ENCODE measurements at regions not wholly inside any gene's neighbourhood (a gene's known extent, or its start where the extent isn't known, plus 50 kb on each side); places are given as distances from the start of the nearest gene placed in this dataset.

DNA sequence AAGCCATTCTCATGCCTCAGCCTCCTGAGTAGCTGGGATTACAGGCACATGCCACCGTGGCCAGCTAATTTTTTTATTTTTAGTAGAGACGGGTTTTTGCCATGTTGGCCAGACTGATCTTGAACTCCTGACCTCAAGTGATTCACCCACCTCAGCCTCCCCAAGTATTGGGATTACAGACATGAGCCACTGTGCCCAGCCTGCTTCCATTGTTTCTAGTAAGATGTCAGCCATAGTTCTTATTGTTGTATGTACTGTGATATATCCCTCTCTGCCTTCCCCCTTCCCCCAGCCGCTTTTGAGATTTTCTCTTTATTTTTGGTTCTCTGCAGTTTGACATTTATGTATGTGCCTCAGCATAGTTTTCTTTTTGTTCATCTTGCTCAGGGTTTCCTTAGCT is 87.9 kb upstream of the KLF14 start:
- Histone ChIP-seq H3K9me3 (peaks cover 0 to 11% (median 1%) of the 10 kb centered on the region in 4 donors), H3K27me3 (no peaks in the 10 kb centered on the region), H3K4me1 (no peaks in the 10 kb centered on the region), H3K4me3 (no peak overlapping the region), H3K36me3 (no peaks in the 10 kb centered on the region), H3K27ac (no peak overlapping the region)
- intact Hi-C loops (cut with DNase I) = no loop called here
- DNase-seq (no peak), ATAC-seq (no peak)
- no peak for TF ChIP-seq POLR2A (IDR thresholded peaks at IDR 0.05)
- TF ChIP-seq, protein P1, sequence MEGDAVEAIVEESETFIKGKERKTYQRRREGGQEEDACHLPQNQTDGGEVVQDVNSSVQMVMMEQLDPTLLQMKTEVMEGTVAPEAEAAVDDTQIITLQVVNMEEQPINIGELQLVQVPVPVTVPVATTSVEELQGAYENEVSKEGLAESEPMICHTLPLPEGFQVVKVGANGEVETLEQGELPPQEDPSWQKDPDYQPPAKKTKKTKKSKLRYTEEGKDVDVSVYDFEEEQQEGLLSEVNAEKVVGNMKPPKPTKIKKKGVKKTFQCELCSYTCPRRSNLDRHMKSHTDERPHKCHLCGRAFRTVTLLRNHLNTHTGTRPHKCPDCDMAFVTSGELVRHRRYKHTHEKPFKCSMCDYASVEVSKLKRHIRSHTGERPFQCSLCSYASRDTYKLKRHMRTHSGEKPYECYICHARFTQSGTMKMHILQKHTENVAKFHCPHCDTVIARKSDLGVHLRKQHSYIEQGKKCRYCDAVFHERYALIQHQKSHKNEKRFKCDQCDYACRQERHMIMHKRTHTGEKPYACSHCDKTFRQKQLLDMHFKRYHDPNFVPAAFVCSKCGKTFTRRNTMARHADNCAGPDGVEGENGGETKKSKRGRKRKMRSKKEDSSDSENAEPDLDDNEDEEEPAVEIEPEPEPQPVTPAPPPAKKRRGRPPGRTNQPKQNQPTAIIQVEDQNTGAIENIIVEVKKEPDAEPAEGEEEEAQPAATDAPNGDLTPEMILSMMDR (IDR thresholded peaks at IDR 0.05) = no peak
- WGBS (ENCODE audit: insufficient coverage, low coverage, low lambda C conversion rate, missing lambda C conversion rate) = 58% methylated on average over 2 of the region's 3 CpGs

DNA sequence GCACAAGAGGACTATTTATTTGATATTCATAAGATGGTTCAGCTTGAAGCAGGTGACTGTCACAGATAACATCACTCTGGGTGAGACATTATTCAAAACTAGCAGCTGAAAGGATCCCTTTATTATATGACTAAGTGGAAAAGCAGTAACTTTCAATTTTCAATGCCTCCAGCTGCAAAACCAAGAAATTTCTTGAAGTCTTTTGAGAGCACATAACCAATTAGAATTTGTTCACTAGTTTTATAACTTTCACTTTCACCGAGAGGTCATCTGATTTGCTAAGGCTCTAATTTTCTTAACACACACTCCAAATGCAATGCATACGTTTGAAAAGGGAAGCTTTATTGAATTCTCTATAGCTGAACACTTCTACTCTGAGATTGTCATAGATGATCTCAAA is 88.6 kb upstream of the KLF14 start:
- TF ChIP-seq, protein P1 (IDR thresholded peaks at IDR 0.05) = no peak
- TF ChIP-seq POLR2A (IDR thresholded peaks at IDR 0.05) = no peak
- Histone ChIP-seq H3K4me1 (no peaks in the 10 kb centered on the region), H3K4me3 (no peak overlapping the region), H3K9me3 (peaks cover 0 to 16% (median 1%) of the 10 kb centered on the region in 4 donors), H3K27ac (no peak overlapping the region), H3K36me3 (no peaks in the 10 kb centered on the region), H3K27me3 (no peaks in the 10 kb centered on the region)
- no peak for DNase-seq
- intact Hi-C loops (cut with DNase I) = no loop called here
- ATAC-seq = no peak
- 35% methylated on average over 2 of the region's 2 CpGs for WGBS (ENCODE audit: insufficient coverage, low coverage, low lambda C conversion rate, missing lambda C conversion rate)

DNA sequence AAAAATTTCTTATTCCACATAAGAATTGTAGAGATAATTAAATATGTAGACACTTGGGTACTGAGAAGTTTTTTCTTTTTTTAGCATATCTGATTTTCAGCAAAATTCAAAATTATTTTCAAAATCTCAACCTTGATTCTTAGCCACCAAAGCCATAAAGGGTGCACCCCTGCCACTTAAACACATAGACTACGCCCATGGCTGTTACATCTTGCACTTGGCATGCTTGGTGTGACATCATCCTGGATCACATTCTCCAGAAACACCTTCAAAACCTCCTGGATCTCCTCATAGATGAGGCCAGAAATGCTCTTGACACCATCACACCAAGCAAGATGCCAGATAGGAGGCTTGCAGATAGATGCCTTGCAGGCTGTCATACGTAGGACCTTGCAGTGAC is 89.1 kb upstream of the KLF14 start:
- ATAC-seq (no peak), DNase-seq (no peak)
- Histone ChIP-seq H3K27me3 (no peaks in the 10 kb centered on the region), H3K27ac (no peak overlapping the region), H3K36me3 (no peaks in the 10 kb centered on the region), H3K4me1 (no peaks in the 10 kb centered on the region), H3K9me3 (peaks cover 0 to 16% (median 1%) of the 10 kb centered on the region in 4 donors), H3K4me3 (no peak overlapping the region)
- intact Hi-C loops (cut with DNase I) = no loop called here
- TF ChIP-seq, protein P1 (IDR thresholded peaks at IDR 0.05) = no peak
- no peak for TF ChIP-seq POLR2A (IDR thresholded peaks at IDR 0.05)
- 75% methylated on average over 2 of the region's 2 CpGs for WGBS (ENCODE audit: insufficient coverage, low coverage, low lambda C conversion rate, missing lambda C conversion rate)

DNA sequence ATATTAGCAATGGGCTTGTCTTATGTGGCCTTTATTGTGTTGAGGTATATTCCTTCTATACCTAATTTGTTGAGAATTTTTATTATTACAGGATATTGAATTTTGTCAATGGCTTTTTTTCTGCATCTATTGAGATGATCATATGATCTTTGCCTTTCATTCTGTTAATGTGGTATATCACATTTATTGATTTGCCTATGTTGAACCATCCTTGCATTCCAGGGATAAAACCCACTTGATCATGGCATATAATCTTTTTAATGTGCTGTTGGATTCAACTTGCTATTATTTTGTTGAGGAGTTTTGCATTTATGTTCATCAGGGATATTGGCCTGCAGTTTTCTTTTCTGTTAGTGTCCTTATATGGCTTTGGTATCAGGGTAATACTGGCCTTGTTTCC is 91.8 kb upstream of the KLF14 start:
- H3K36me3 ChIP-seq = no peaks in the 10 kb centered on the region
- peaks cover 0 to 16% (median 1%) of the 10 kb centered on the region in 4 donors for H3K9me3 ChIP-seq
- ATAC-seq (no peak), DNase-seq (no peak)
- H3K27me3 ChIP-seq = no peaks in the 10 kb centered on the region
- no peaks in the 10 kb centered on the region for H3K4me1 ChIP-seq
- intact Hi-C loops (cut with DNase I) = no loop called here
- no peak overlapping the region for H3K27ac ChIP-seq
- no peak for TF ChIP-seq POLR2A (IDR thresholded peaks at IDR 0.05)
- TF ChIP-seq, protein P1 (IDR thresholded peaks at IDR 0.05) = no peak
- H3K4me3 ChIP-seq = no peak overlapping the region

DNA sequence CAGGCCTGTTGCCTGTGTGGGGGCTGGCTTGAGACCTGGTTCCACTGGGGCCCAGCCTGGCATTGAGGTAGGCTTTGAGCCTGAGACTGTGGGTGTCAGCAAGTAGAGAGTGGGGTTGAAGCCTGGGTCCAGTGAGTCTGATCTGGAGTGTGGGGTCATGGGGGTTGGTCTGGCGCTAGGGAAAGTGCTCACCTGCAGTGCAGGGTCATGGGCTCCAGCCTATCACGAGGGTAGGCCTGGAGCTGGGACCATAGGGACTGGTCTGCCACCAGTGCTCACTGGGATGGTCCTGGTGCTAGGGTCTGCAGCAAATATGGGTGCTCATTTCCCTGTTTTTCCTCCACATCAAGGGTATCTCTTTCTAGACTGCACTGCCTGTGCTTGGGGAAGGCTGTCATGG is 95.4 kb upstream of the KLF14 start:
- no CpG with 5 or more reads among the region's 2 CpGs for WGBS (ENCODE audit: insufficient coverage, low coverage, low lambda C conversion rate, missing lambda C conversion rate)
- H3K4me3 ChIP-seq = no peak overlapping the region
- no peak for ATAC-seq
- no peaks in the 10 kb centered on the region for H3K36me3 ChIP-seq
- DNase-seq = no peak
- no peak overlapping the region for H3K27ac ChIP-seq
- TF ChIP-seq, protein P1 (IDR thresholded peaks at IDR 0.05) = no peak
- no peak for TF ChIP-seq POLR2A (IDR thresholded peaks at IDR 0.05)
- intact Hi-C loops (cut with DNase I) = no loop called here
- no peaks in the 10 kb centered on the region for H3K27me3 ChIP-seq
- no peaks in the 10 kb centered on the region for H3K4me1 ChIP-seq
- peaks cover 0 to 16% (median 1%) of the 10 kb centered on the region in 4 donors for H3K9me3 ChIP-seq
